NCI-H460 (cell line): ENCODE measurements at regions not wholly inside any gene's neighbourhood (a gene's known extent, or its start where the extent isn't known, plus 50 kb on each side); places are given as distances from the start of the nearest gene placed in this dataset.
"Not testable (repeated sequence)": the region's sequence is repeated elsewhere in the genome, so short reads cannot be mapped to it uniquely, and the experiment has no call there.

Source experiments
- DNase-seq: peaks from one replicate; pipeline ENCODE4 v3.0.0-alpha.2; 2016; ENCODE audit warnings: low read depth; ENCODE audit errors: extremely low read depth

- DNase-seq, result no peak
These were observed 167.8 kb downstream of the C11orf91 start for GRCh38 chr11:33532720-33533385.

GRCh38 chr11:33532257-33532656, 168.4 kb downstream of the C11orf91 start:
- no peak for DNase-seq

DNA sequence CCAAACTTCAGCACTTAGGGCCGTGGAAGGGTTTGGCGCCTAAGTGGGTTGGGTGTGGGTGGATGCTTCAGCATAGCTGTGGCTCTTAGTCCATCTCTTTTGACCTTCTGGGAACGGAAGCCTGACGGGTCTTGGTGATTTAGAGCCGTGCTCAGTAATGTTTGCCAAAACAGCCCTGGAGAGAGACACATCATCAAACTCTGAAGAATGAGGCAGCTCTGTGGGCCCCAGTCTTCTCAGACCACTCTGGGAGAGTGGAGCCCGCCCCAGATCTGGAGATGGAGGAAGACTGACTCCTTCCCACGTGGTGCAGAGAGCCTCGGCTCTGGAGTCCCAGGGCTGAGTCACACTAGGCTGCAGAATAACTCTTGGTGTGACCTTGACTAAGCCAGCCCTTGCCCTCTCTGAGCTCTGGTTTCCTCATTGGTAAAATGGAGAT, 168.9 kb downstream of the C11orf91 start:
- no peak for DNase-seq

- DNase-seq, result no peak
These were observed 169.8 kb downstream of the C11orf91 start for GRCh38 chr11:33530815-33531214.

- DNase-seq, result no peak
These were observed 171.2 kb downstream of the C11orf91 start for GRCh38 chr11:33529461-33529860.

- not testable (repeated sequence) for DNase-seq
These were observed 172.9 kb downstream of the C11orf91 start for GRCh38 chr11:33527738-33528137.

DNA sequence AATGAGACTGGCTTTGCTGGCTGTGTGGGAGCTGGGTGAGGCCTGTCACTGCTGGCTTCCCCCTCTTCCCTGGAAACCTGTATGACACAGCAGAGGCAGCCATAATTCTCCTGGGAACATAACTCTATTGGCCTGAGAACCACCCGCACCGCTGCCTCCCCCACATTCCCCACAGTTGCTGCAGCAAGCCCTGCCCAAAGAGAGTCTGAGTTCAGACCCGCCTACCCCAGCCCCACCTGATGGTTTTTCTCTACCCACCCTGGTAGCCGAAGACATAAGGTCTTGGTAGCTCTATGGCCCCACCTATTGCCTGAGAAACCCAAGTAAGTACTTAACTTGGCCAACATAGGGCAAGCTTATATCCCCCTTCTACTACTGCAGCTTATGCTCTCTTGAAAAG, 174.8 kb downstream of the C11orf91 start:
- DNase-seq, result no peak

GRCh38 chr11:33521384-33521783, 179.2 kb downstream of the C11orf91 start:
- DNase-seq, result no peak

- DNase-seq, result no peak
These were observed 180.5 kb downstream of the C11orf91 start for GRCh38 chr11:33520112-33520511.

DNA sequence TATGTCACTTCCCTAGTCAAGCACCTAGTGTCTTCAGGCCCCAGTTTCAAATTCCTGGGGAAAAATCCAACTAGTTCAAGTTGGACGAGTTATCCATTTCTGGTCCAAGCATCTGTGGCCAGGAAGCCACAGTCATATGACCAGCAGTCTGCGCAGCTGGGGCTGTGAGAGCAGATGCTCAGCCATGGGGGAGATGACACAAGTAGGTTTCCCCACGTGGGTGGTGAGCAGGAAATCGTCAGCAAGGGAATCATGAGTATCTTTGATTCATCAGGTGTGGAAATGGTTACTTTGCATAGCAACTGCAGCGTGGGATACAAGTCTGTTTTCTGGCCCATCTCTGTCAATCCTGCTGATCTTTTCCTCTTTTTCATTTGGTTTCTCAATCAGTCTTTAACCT, 185.3 kb downstream of the C11orf91 start:
- DNase-seq, result no peak

- DNase-seq, result no peak
These were observed 186.3 kb downstream of the C11orf91 start for GRCh38 chr11:33514079-33514925.

DNA sequence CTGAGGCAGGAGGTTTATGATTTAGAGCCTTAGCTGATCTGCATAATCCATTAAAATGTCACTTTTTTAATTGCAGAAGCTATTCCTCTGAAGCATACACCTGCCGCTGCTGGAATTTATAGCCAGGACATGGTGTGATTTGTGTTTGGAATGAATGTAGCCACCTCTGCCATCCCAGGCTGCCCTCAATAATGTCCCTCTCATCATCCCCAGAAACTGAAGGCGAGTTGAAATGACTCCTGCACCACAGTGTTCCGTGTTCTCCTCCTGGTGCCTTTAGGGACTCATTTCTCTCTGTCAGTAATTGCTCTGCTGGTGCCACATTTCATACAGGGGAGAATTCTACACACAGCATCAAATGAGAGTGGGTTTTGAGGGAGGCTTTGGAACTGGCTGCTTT, 191.0 kb downstream of the C11orf91 start:
- DNase-seq, result no peak

DNA sequence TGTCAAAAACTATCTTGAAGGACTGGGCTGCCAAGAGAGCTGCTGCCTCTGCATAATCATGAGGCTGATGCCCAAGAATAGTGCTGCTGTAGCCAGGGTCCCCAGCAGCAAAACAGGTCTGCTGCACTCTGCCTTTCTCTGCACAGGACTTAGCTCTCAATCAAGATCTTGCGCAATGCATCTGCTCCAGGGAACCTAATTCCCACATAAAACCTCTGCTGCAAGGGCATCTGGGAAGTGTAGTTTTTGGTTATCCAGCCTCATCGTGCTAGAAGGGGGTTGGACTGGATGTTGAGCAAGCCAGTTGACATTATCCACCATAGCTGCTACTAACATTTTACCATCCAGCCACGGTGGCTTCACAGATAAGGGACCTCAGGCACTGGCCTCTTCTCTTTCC, 192.7 kb downstream of the C11orf91 start:
- DNase-seq, result no peak

DNA sequence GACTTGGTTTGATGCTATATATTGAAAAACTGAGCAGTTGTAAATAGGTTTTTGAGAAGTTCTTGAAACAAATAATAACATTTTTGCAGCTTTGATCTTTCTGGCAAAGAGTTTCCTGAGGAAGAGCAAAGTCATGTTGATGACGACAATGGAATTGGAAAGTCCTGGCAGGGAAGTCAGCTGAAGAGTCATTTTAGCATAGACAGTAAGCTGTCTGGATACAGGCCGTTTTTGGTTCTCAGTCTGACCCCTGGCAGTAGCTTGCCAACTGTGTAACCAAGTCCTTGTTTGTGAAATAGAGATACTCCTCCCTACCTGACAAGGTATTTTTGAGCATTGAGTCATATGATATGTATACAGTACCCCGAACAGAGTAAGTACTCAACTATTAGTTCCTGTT, 193.3 kb downstream of the C11orf91 start:
- DNase-seq, result no peak

- DNase-seq, result no peak
These were observed 195.5 kb downstream of the C11orf91 start for GRCh38 chr11:33505093-33505492.

DNA sequence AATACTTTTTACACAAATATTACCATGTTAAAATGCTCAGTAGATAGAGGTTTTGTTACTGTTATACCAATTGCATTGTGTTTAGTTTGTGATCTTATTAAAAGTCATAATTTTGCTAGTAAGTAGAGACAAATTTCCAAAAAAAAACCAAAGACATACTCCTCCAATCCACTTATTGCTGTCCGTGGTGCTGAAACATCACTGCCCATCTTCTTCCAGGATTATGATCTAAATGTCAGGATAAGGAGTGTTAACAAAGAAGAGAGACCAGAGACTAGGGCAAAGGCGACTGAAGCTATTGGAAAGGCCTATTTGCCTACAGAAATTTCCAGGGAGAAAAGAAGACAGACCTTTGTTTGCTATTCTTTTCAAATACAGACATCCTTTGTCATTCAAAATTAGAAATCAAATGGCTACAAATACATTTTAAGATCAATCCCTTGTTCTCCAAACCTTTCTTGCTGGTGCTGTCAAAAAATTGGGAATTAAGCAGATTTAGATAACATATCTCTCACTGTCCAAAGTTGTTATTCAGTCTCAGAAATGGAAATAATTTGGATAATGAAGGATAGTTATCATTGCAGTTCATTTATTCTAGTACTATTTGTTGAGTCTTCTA, 199.7 kb downstream of the C11orf91 start:
- DNase-seq, result peak; percentile 26

DNA sequence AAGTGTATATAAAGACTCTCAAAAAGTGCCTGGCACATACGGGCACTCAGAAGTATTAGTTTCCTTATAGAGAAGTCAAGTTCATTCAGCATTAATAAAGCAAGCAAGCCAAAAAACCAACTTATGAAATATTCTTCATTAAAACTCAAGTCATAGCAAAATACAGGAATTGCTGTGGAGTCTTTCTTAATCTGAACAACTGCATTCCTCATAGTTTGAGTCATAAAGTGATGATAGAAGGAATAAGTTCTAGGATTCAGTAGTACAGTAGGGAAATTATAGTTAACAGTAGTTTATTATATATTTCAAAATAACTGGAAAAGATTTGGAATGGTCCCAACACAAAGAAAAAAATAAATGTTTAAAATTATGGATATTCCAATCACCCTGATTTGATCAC, 200.3 kb downstream of the C11orf91 start:
- no peak for DNase-seq

DNA sequence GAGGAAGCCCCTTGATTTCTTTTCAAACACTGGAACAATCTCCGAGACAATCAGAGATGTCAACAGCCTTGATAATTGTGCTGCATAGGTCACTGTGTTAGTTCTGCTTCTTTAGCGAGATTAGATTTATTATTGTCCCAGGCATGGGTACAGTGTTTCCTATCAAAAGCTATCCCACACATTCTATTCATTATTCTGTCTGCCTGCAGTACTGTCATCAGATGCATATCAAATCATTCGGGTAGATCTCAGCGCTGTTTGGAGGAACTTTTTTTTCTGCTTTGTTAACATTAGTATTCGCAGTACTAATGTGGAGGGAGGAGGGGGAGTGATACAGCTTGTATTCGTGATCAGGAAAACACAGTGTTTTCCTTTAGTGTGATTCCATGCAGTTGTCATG, 208.0 kb downstream of the C11orf91 start:
- DNase-seq, result no peak

DNA sequence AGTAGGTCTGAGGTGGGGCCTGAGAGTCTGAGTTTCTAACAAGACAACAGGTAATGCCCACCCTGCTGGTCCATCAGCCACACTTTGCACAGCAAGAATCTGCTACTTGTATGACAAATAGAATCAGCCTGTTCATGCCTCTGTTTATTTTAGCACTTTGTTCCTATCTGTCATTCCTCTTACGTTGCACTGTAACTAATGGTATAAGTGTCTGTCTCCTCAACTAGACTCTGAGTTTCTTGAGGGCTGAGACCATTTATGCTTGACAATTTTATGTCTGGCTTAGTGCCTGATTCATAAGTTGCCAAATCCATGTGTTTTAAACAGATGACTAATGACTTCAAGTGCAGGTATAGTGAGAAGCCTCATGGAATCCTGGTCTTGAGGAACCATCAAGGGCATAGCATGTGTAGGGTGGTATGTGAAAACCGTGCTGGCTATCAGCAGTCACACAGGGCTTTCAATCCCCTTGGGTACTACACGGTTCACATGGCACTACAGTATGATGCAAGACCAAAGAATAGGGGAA, 209.7 kb downstream of the C11orf91 start:
- DNase-seq, result no peak

- DNase-seq, result no peak
These were observed 211.7 kb downstream of the C11orf91 start for GRCh38 chr11:33488971-33489370.

GRCh38 chr11:33480626-33481025, 220.0 kb downstream of the C11orf91 start:
- DNase-seq, result no peak
